Endothelial cell of umbilical vein (primary cell): ENCODE measurements at regions not wholly inside any gene's neighbourhood (a gene's known extent, or its start where the extent isn't known, plus 50 kb on each side); places are given as distances from the start of the nearest gene placed in this dataset.

Experiments
- BruUV-seq: library from RNA; stranded (reverse); fragments of 400-500 nt; replicated peaks from 2 replicates; lab custom pipeline; 2021; lab: Mats Ljungman, UMichigan
- CTCF ChIA-PET: fragments of 300-600, 350-600 bp; sonication (Branson Sonifier 250); formaldehyde crosslinking; loops from one replicate; lab custom pipeline; 2021; ENCODE audit warnings: antibody characterized with exemption, inconsistent platforms; lab: Charles Lee
- POLR2A ChIA-PET: fragments of 300-600, 350-600 bp; sonication (Branson Sonifier 250); formaldehyde crosslinking; loops from one replicate; lab custom pipeline; 2021; ENCODE audit warnings: antibody characterized with exemption, inconsistent platforms; lab: Charles Lee
- DNase-seq: peaks from one replicate; pipeline ENCODE4 v3.0.0-alpha.2; 2011; ENCODE audit warnings: low read depth, low spot score
- FAIRE-seq: peaks from 2 replicates; lab custom pipeline; 2011; peaks lifted over from hg19 to GRCh38; lab: Jason Lieb, UNC
- H2AFZ ChIP-seq: 2 replicates; pipeline ENCODE4 v1.6.0; 2012; ENCODE audit warnings: low read depth, low read length, control low read depth, inconsistent platforms
- H3K27ac ChIP-seq: 2 replicates; pipeline ENCODE4 v1.5.1; 2011; ENCODE audit warnings: low read depth, mild to moderate bottlenecking, control low read depth, low read length, moderate library complexity; ENCODE audit not compliant: insufficient read depth
- H3K27me3 ChIP-seq, 2 experiments: 2 replicates each; pipeline versions ENCODE4 v1.6.0 to v1.6.1; 2011; ENCODE audit warnings: low read length in 2 of 2, mixed read lengths in 1 of 2; ENCODE audit not compliant: control insufficient read depth in 2 of 2, insufficient read depth in 2 of 2
- H3K36me3 ChIP-seq, 2 experiments: 2 replicates in 1 of 2; 3 replicates in 1 of 2; pipeline ENCODE4 v1.5.1; 2011; ENCODE audit warnings: low read length in 2 of 2, mild to moderate bottlenecking in 1 of 2, moderate library complexity in 1 of 2; ENCODE audit not compliant: control insufficient read depth in 2 of 2, insufficient read depth in 2 of 2; ENCODE audit errors: extremely low read depth in 1 of 2
- H3K4me1 ChIP-seq: 3 replicates; pipeline ENCODE4 v1.5.1; 2011; ENCODE audit warnings: mild to moderate bottlenecking, low read length; ENCODE audit not compliant: control insufficient read depth, insufficient read depth; ENCODE audit errors: extremely low read depth
- H3K4me2 ChIP-seq: 2 replicates; pipeline ENCODE4 v1.6.1; 2011; ENCODE audit warnings: low read length, control low read depth, mixed read lengths; ENCODE audit not compliant: insufficient read depth
- H3K4me3 ChIP-seq, 3 experiments: fragments of 200-600 bp in 1 of 3; sonication (generic), shearing (Covaris generic) in 1 of 3; replicated peaks in 1 of 3; 2 replicates each; pipeline ENCODE4 v1.5.1; 2011 to 2016; ENCODE audit warnings: control low read depth in 3 of 3, low read length in 3 of 3, mild to moderate bottlenecking in 2 of 3, inconsistent platforms in 1 of 3, low read depth in 1 of 3, moderate library complexity in 1 of 3; ENCODE audit not compliant: insufficient read depth in 1 of 3
- H3K79me2 ChIP-seq: 2 replicates; pipeline ENCODE4 v1.6.0; 2012; ENCODE audit warnings: low read length, inconsistent platforms; ENCODE audit not compliant: control insufficient read depth, insufficient read depth
- H3K9ac ChIP-seq: replicated peaks from 2 replicates; pipeline ENCODE3; 2011; ENCODE audit warnings: low read length, control low read depth; ENCODE audit not compliant: insufficient read depth; ENCODE audit errors: extremely low read depth
- H3K9me1 ChIP-seq: replicated peaks from 3 replicates; pipeline ENCODE4 v1.6.0; 2011; ENCODE audit warnings: mild to moderate bottlenecking, low read length; ENCODE audit not compliant: control insufficient read depth, insufficient read depth; ENCODE audit errors: extremely low read depth
- H3K9me3 ChIP-seq: replicated peaks from 2 replicates; pipeline ENCODE4 v1.5.1; 2012; ENCODE audit warnings: low read length, inconsistent platforms; ENCODE audit not compliant: control insufficient read depth, insufficient read depth
- H4K20me1 ChIP-seq: replicated peaks from 2 replicates; pipeline ENCODE3; 2011; ENCODE audit warnings: mild to moderate bottlenecking, low read length; ENCODE audit not compliant: control insufficient read depth, insufficient read depth; ENCODE audit errors: extremely low read depth
- MYC ChIP-seq: IDR thresholded peaks from one replicate; pipeline ENCODE4 v1.6.1; 2011; ENCODE audit warnings: mild to moderate bottlenecking, low read depth, low read length
- POLR2A ChIP-seq: IDR thresholded peaks from 2 replicates; pipeline ENCODE4 v1.6.1; 2012; ENCODE audit warnings: low read depth, mild to moderate bottlenecking, control low read depth, low read length
- dilution Hi-C: fragments of 300-500 bp; cut with MboI; formaldehyde crosslinking; loops from one replicate; pipeline ENCODE4 v1.15.0; 2019; ENCODE audit warnings: low sequenced_read_pairs; ENCODE audit not compliant: extremely low pct_ligation_motif_present
- intact Hi-C: fragments of 100-400 bp; cut with micrococcal nuclease; formaldehyde crosslinking; loops from one replicate; pipeline ENCODE4 v1.10.0; 2022

DNA sequence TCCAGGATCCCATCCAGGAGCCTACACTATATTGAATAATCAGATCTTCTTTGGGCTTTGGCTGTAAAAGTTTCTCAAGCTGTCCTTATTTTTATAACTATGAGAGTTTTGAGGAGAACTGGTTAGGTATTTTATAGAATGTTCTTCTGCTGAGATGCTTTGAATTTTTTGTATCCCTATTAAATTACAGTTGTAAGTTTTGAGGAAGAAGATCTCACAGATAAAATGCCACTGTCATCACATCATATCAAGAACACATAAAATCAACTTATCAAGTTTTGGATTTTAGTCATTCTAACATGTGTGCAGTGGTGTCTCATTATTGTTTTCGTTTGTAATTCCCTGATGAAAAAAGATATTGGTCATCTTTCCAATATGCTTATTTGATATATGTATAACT is 260.2 kb upstream of the COL3A1 start:
- Histone ChIP-seq H3K9ac (no peak overlapping the region), H2AFZ (no peak overlapping the region), H3K4me2 (no peak overlapping the region), H3K4me3 (no peak overlapping the region), H3K9me1 (no peaks in the 10 kb centered on the region), H3K27me3 (no peaks in the 10 kb centered on the region), H3K27ac (no peak overlapping the region), H3K9me3 (no peaks in the 10 kb centered on the region), H3K79me2 (no peaks in the 10 kb centered on the region), H3K36me3 (no peaks in the 10 kb centered on the region), H3K4me1 (no peaks in the 10 kb centered on the region), H4K20me1 (no peaks in the 10 kb centered on the region)
- FAIRE-seq (no peak), DNase-seq (no peak)
- no TSS peak for BruUV-seq
- intact Hi-C loops (no loop called here), dilution Hi-C loops (no loop called here)
- no peak for TF ChIP-seq MYC
- CTCF ChIA-PET = no interaction called here
- POLR2A ChIA-PET = no interaction called here

DNA sequence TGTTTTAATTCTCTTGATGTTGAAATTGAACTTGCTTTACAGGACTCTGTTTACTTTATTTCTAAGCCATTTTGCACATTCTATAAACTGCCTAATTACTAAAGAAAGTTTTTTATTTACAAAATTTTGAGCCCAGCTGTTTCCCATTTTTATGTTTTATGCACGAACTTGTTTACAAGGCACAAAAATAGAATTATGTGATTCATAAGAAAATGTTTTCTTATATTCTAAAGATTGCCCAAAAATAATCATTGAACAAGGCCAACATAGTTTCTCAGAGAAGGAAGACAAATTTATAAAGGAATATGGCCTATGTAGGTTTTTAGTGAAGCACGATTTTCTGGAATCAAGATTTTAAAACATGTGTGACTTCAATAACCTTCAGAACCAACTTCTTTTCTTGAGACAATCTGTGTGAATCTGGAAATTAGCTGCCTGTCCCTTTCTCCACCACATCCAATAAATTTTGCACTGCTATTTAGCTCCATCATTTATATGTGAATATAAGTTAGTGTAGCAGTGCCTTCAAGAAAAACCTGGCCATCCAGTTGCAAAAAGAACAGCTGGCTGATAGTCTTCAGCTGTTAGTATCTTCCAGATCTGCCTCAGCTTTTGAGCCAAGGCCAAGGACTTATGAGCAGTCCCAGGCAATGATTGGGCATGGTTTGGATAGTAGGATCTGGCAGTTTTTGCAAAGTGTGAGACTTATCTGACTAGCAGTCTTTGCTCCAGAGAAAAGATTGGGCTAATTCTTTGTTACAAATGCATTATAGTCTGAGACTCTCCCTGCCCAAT is 253.2 kb upstream of the COL3A1 start:
- Histone ChIP-seq H3K4me3 (no peak overlapping the region), H3K36me3 (no peaks in the 10 kb centered on the region), H3K9me1 (no peaks in the 10 kb centered on the region), H3K9ac (no peak overlapping the region), H3K79me2 (no peaks in the 10 kb centered on the region), H3K4me2 (no peak overlapping the region), H2AFZ (no peak overlapping the region), H3K27ac (no peak overlapping the region), H4K20me1 (no peaks in the 10 kb centered on the region), H3K4me1 (peaks cover 1% of the 10 kb centered on the region), H3K27me3 (no peaks in the 10 kb centered on the region), H3K9me3 (no peaks in the 10 kb centered on the region)
- intact Hi-C loops = no loop called here
- dilution Hi-C loops = no loop called here
- no peak for TF ChIP-seq POLR2A
- FAIRE-seq (no peak), DNase-seq (no peak)
- no TSS peak for BruUV-seq
- CTCF ChIA-PET = no interaction called here
- POLR2A ChIA-PET = no interaction called here
